Neuronal stem cell (in vitro differentiated cells): ENCODE measurements at regions not wholly inside any gene's neighbourhood (a gene's known extent, or its start where the extent isn't known, plus 50 kb on each side); places are given as distances from the start of the nearest gene placed in this dataset.

ENCODE experiments used
- DNase-seq: peaks from one replicate; pipeline ENCODE4 v3.0.0-alpha.2; 2013; ENCODE audit warnings: low spot score
- H2AFZ ChIP-seq: one replicate; pipeline ENCODE4 v1.6.1; 2013; ENCODE audit warnings: mild to moderate bottlenecking, low read length, inconsistent platforms
- H2AK5ac ChIP-seq: 2 replicates; pipeline ENCODE4 v1.6.1; 2013; ENCODE audit warnings: low read depth, mild to moderate bottlenecking, inconsistent platforms, low read length, moderate library complexity, mixed read lengths
- H2BK120ac ChIP-seq: 2 replicates; pipeline ENCODE4 v1.6.1; 2013; ENCODE audit warnings: low read depth, mild to moderate bottlenecking, inconsistent platforms, low read length, moderate library complexity, mixed read lengths
- H2BK12ac ChIP-seq: one replicate; pipeline ENCODE4 v1.6.1; 2013; ENCODE audit warnings: low read length, inconsistent platforms
- H2BK15ac ChIP-seq: 2 replicates; pipeline ENCODE4 v1.6.1; 2013; ENCODE audit warnings: mild to moderate bottlenecking, low read length, inconsistent platforms, mixed read lengths
- H2BK5ac ChIP-seq: one replicate; pipeline ENCODE4 v1.6.1; 2013; ENCODE audit warnings: inconsistent platforms, mild to moderate bottlenecking, low read length, moderate library complexity
- H3K14ac ChIP-seq: one replicate; pipeline ENCODE4 v1.6.1; 2013; ENCODE audit warnings: low read length, inconsistent platforms
- H3K18ac ChIP-seq: 2 replicates; pipeline ENCODE4 v1.6.1; 2013; ENCODE audit warnings: low read length, inconsistent platforms
- H3K23ac ChIP-seq: 2 replicates; pipeline ENCODE4 v1.6.1; 2013; ENCODE audit warnings: low read depth, mild to moderate bottlenecking, mixed read lengths, low read length, inconsistent platforms; ENCODE audit not compliant: poor library complexity
- H3K27ac ChIP-seq: replicated peaks from 3 replicates; pipeline ENCODE4 v1.5.1; 2013; ENCODE audit warnings: low read length, inconsistent platforms
- H3K27me3 ChIP-seq, 3 experiments: 2 replicates each; pipeline ENCODE4 v1.6.1; 2013; ENCODE audit warnings: low read length in 3 of 3, mild to moderate bottlenecking in 2 of 3, inconsistent platforms in 1 of 3, low read depth in 1 of 3, mixed read lengths in 1 of 3, moderate library complexity in 1 of 3; ENCODE audit not compliant: control insufficient read depth in 3 of 3, insufficient read depth in 3 of 3
- H3K36me3 ChIP-seq, 2 donors: replicated peaks in 1 of 2; 2 replicates each; pipeline ENCODE4 v1.6.1; 2013; ENCODE audit warnings: low read length in 2 of 2; ENCODE audit not compliant: control insufficient read depth in 2 of 2, insufficient read depth in 2 of 2
- H3K4ac ChIP-seq: 2 replicates; pipeline ENCODE4 v1.6.1; 2013; ENCODE audit warnings: inconsistent platforms, mild to moderate bottlenecking, low read length, moderate library complexity
- H3K4me1 ChIP-seq, 2 donors: 1 replicate in 1 of 2; 2 replicates in 1 of 2; pipeline ENCODE4 v1.6.1; 2013; ENCODE audit warnings: low read length in 2 of 2, low read depth in 1 of 2; ENCODE audit not compliant: control insufficient read depth in 2 of 2, insufficient read depth in 1 of 2
- H3K4me2 ChIP-seq: one replicate; pipeline ENCODE4 v1.6.1; 2013; ENCODE audit warnings: mild to moderate bottlenecking, low read length, inconsistent platforms; ENCODE audit not compliant: insufficient read depth, poor library complexity, severe bottlenecking
- H3K4me3 ChIP-seq, 2 donors: 2 replicates each; pipeline ENCODE4 v1.5.1; 2013; ENCODE audit warnings: low read length in 2 of 2, mild to moderate bottlenecking in 2 of 2, inconsistent platforms in 1 of 2, moderate library complexity in 1 of 2
- H3K79me1 ChIP-seq: one replicate; pipeline ENCODE4 v1.6.1; 2013; ENCODE audit warnings: low read depth, mild to moderate bottlenecking, inconsistent platforms, low read length, moderate library complexity
- H3K9ac ChIP-seq: one replicate; pipeline ENCODE4 v1.6.1; 2013; ENCODE audit warnings: mild to moderate bottlenecking, low read depth, low read length, inconsistent platforms; ENCODE audit not compliant: poor library complexity
- H3K9me3 ChIP-seq, 2 donors: replicated peaks in 1 of 2; 2 replicates each; pipeline versions ENCODE3 to v1.6.1; 2013; ENCODE audit warnings: low read length in 2 of 2, mild to moderate bottlenecking in 2 of 2, inconsistent platforms in 1 of 2, low read depth in 1 of 2, mixed read lengths in 1 of 2, moderate library complexity in 1 of 2; ENCODE audit not compliant: control insufficient read depth in 2 of 2, insufficient read depth in 1 of 2
- H4K8ac ChIP-seq: one replicate; pipeline ENCODE4 v1.6.1; 2013; ENCODE audit warnings: low read depth, mild to moderate bottlenecking, inconsistent platforms, low read length, moderate library complexity
- H4K91ac ChIP-seq: one replicate; pipeline ENCODE4 v1.6.1; 2013; ENCODE audit warnings: low read length, low read depth, mild to moderate bottlenecking, inconsistent platforms; ENCODE audit not compliant: poor library complexity
- WGBS, 2 donors: extraction: QIAGEN DNeasy Blood & Tissue Kit; methylation state at CpG; one replicate each; pipeline ENCODE4 v1.1.7; 2013; ENCODE audit warnings: missing lambda C conversion rate in 2 of 2, mixed read lengths in 1 of 2; ENCODE audit not compliant: insufficient read length in 2 of 2, insufficient replicate concordance in 1 of 2; ENCODE audit errors: extremely low coverage in 2 of 2; 5-methylcytosine and 5-hydroxymethylcytosine counted together

- Histone ChIP-seq H3K36me3 (no peaks in the 10 kb centered on the region), H3K14ac (no peak overlapping the region), H2BK5ac (no peak overlapping the region), H2AK5ac (no peak overlapping the region), H3K4me3 (no peak overlapping the region), H2BK12ac (no peak overlapping the region), H3K9me3 (no peaks in the 10 kb centered on the region), H3K27ac (no peak overlapping the region), H2BK15ac (no peak overlapping the region), H3K9ac (no peak overlapping the region), H2AFZ (no peak overlapping the region), H3K23ac (no peak overlapping the region), H3K4me1 (no peaks in the 10 kb centered on the region), H2BK120ac (no peak overlapping the region), H4K91ac (no peak overlapping the region), H3K4ac (no peak overlapping the region), H3K79me1 (no peaks in the 10 kb centered on the region), H3K18ac (no peak overlapping the region), H4K8ac (no peak overlapping the region), H3K27me3 (no peaks in the 10 kb centered on the region), H3K4me2 (no peak overlapping the region)
- no CpG with 5 or more reads among the region's 1 CpG for WGBS, 2 donors
- DNase-seq, result no peak
Measured at GRCh38 chr12:46910830-46911229, 85.0 kb upstream of the SLC38A4 start.

DNA sequence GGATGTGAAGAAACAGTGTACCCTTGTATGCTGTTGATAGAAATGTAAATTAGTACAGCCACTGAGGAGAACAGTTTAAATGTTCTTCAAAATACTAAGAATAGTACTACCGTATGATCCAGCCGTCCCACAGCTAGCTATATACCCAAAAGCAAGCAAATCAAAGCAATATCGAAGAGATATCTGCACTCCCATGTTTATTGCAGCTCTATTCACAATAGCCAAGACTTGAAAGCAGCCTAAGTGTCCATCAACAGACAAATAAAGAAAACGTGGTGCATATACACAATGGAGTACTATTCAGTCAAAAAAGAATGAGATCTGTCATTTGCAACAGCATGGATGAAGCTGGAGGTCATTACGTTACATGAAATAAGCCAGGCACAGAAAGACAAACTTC is 88.5 kb upstream of the SLC38A4 start:
- H3K4me1 ChIP-seq, result peaks cover 0 to 3% of the 10 kb centered on the region in 2 donors
- no peak overlapping the region for H4K8ac ChIP-seq
- H3K14ac ChIP-seq, result no peak overlapping the region
- H2BK120ac ChIP-seq, result no peak overlapping the region
- no peak overlapping the region for H3K4me3 ChIP-seq
- no peaks in the 10 kb centered on the region for H3K27me3 ChIP-seq
- H3K23ac ChIP-seq, result no peak overlapping the region
- H3K79me1 ChIP-seq, result no peaks in the 10 kb centered on the region
- no peak overlapping the region for H2BK15ac ChIP-seq
- no peaks in the 10 kb centered on the region for H3K36me3 ChIP-seq
- no peak overlapping the region for H4K91ac ChIP-seq
- no peak overlapping the region for H3K27ac ChIP-seq
- H2BK12ac ChIP-seq, result no peak overlapping the region
- WGBS, 2 donors, result no CpG with 5 or more reads among the region's 5 CpGs
- no peak for DNase-seq
- no peak overlapping the region for H3K4ac ChIP-seq
- H2BK5ac ChIP-seq, result no peak overlapping the region
- no peak overlapping the region for H3K18ac ChIP-seq
- no peak overlapping the region for H2AFZ ChIP-seq
- H3K4me2 ChIP-seq, result no peak overlapping the region
- no peak overlapping the region for H2AK5ac ChIP-seq
- H3K9ac ChIP-seq, result no peak overlapping the region
- H3K9me3 ChIP-seq, result no peaks in the 10 kb centered on the region

GRCh38 chr12:46915082-46915481 is 89.3 kb upstream of the SLC38A4 start:
- Histone ChIP-seq H4K91ac (no peak overlapping the region), H3K4me1 (peaks cover 0 to 3% of the 10 kb centered on the region in 2 donors), H3K36me3 (no peaks in the 10 kb centered on the region), H3K9ac (no peak overlapping the region), H3K79me1 (no peaks in the 10 kb centered on the region), H3K4ac (no peak overlapping the region), H3K14ac (no peak overlapping the region), H2BK15ac (no peak overlapping the region), H3K18ac (no peak overlapping the region), H2AK5ac (no peak overlapping the region), H3K27ac (no peak overlapping the region), H3K27me3 (no peaks in the 10 kb centered on the region), H3K23ac (no peak overlapping the region), H2BK5ac (no peak overlapping the region), H2BK120ac (no peak overlapping the region), H3K4me3 (no peak overlapping the region), H4K8ac (no peak overlapping the region), H2AFZ (no peak overlapping the region), H3K4me2 (no peak overlapping the region), H2BK12ac (no peak overlapping the region), H3K9me3 (no peaks in the 10 kb centered on the region)
- DNase-seq, result no peak
- WGBS, 2 donors, result no CpG with 5 or more reads among the region's 2 CpGs

- H2BK5ac ChIP-seq, result no peak overlapping the region
- no peak overlapping the region for H3K27ac ChIP-seq
- H3K79me1 ChIP-seq, result no peaks in the 10 kb centered on the region
- H2AK5ac ChIP-seq, result no peak overlapping the region
- no peak overlapping the region for H2BK12ac ChIP-seq
- H3K4me3 ChIP-seq, result no peak overlapping the region
- H3K36me3 ChIP-seq, result no peaks in the 10 kb centered on the region
- no peak overlapping the region for H3K4me2 ChIP-seq
- H3K23ac ChIP-seq, result no peak overlapping the region
- H3K4ac ChIP-seq, result no peak overlapping the region
- WGBS, 2 donors, result no CpG with 5 or more reads among the region's 12 CpGs
- H4K91ac ChIP-seq, result no peak overlapping the region
- peak; percentile 2 for DNase-seq
- H3K14ac ChIP-seq, result no peak overlapping the region
- H3K9ac ChIP-seq, result no peak overlapping the region
- H2BK120ac ChIP-seq, result no peak overlapping the region
- H4K8ac ChIP-seq, result no peak overlapping the region
- H3K27me3 ChIP-seq, result no peaks in the 10 kb centered on the region
- no peak overlapping the region for H2BK15ac ChIP-seq
- H3K4me1 ChIP-seq, result peaks cover 0 to 3% of the 10 kb centered on the region in 2 donors
- no peak overlapping the region for H2AFZ ChIP-seq
- H3K18ac ChIP-seq, result no peak overlapping the region
- no peaks in the 10 kb centered on the region for H3K9me3 ChIP-seq
Measured at GRCh38 chr12:46915836-46916235, 90.0 kb upstream of the SLC38A4 start.
